ENCODE measurements at regions not wholly inside any gene's neighbourhood (a gene's known extent, or its start where the extent isn't known, plus 50 kb on each side); places are given as distances from the start of the nearest gene placed in this dataset.

- no peak for DNase-seq (ENCODE audit: low read depth)
These were observed 96.4 kb upstream of the FMN2 start for GRCh38 chr1:239995281-239995680.

DNA sequence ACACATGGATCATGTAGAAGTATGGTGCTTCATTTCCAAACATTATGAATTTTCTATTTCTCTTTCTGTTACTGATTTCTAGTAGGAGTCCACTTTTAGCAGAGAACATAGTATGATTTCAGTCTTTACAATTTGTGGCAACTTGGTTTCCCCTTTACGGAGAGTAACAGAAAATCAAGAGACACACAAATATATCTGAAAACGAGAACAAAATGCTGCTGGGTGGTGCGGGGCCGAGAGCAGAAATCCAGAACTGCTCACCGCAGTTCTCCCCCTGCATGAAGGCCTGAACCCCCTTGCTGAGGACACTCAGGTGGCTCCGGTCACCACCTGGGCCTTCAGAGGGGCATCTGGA lies 94.5 kb upstream of the FMN2 start:
- no peak for DNase-seq (ENCODE audit: low read depth)

DNA sequence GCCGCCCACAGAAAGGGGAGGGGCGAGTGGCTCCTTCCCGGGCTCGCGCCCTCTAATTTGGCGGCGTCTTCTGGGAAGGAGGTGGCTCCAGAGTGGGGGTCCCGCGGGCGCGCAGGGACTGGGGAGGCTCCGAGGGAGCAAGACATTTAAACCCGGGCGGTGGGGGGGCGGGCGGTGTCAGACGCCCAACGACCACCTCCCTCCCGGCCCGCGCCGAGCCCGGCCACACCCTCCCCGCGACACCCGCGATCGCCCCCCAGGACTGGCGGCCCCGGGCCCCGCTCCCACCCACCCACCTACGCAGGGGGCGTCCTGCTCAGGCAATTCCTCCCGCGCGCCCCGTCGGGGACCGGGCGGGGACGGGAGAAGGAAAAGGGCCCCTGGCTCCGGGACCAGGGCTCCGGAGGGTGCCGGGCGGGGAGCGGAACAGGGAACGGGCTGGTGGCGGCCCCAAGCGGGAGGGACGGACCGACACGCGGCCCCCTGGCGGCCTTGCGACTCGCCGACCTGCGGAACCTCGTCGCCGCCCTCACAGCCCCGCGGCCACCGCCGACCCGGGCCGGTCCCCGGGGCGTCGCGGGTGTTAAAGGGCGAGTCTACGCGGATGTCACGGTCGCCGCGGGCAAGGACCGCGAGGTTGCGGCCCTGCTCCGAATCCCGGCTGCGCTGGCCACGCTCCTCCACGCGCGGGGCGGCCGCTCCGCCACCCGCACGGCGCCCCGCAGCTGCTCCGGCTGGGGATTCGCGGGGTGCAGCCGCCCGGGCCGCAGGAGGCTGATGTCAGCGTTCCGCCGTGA lies 94.0 kb upstream of the FMN2 start:
- DNase-seq (ENCODE audit: low read depth): no peak

GRCh38 chr1:239998312-239998649 lies 93.4 kb upstream of the FMN2 start:
- DNase-seq (ENCODE audit: low read depth): no peak

DNA sequence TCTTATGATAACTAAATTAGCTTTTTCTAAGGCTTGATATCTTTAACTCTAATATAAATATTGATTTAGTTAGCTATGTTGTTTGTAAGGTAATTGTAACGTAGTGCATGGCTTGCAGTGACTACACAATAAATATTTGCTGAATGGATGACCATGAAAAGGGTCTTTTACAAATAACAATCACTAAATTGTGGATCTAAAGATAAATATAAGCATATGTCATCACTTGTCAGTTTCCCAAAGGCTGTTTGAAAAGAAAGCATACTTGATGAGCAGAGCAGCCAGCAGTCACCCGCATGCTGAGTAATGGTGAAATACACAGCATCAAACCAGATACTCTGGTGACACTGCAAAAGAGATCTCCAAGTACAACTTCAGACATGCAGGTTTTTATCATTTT lies 92.5 kb upstream of the FMN2 start:
- DNase-seq (ENCODE audit: low read depth): no peak

GRCh38 chr1:240000634-240001033 lies 91.0 kb upstream of the FMN2 start:
- DNase-seq (ENCODE audit: low read depth): no peak

- no peak for DNase-seq (ENCODE audit: low read depth)
These were observed 90.4 kb upstream of the FMN2 start for GRCh38 chr1:240001177-240001740.

DNA sequence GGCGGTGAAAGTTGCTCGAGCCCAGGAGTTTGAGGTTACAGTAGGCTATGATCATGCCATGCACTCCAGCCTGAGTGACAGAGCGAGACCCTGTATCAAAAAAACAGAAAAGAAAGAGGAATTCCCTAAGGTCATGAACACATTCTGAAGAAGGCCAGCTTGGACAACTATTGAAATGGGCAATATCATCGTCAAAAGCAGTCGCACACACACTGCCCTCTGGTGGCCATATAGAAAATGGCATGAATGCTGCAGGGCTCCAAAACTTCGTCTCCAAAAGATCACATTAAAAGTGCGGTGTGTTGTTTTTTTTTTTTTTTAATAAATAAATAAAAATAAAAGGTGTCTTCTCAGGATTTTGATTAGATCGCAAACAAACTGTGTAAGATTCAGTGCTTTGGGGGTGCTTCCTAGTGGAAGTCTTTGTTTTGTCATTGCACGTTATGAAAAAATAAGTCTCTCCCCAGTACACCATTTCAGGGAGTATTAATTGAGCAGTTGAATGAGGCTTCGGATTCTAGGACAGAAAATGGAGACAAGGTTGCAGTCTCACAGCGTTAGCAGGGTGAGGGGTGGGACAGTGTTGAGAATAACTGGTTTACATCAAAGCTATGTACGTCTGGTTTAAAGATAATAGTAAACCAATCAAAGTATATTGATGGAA lies 87.5 kb upstream of the FMN2 start:
- DNase-seq (ENCODE audit: low read depth): no peak

GRCh38 chr1:240005997-240006650 lies 85.6 kb upstream of the FMN2 start:
- no peak for DNase-seq (ENCODE audit: low read depth)

GRCh38 chr1:240008298-240008697 lies 83.4 kb upstream of the FMN2 start:
- DNase-seq (ENCODE audit: low read depth): no peak

DNA sequence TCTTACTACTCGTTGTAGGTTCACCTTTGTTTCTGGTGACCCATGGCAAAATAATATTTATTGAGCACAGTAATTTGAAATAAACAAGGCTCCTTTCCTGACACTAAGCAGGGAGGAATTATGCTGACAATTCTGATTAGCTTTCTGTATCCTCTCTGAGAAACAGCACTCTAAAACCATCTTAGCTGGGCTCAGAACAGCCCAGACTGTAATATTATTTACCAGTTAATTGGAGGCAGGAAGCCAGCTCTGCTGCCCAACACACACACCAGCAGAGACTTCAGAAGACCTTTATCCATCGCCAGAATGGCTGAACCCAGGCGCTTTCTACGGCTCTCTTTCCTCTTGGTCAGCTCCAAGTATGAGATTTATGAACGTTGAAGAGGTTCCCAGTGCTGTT lies 77.6 kb upstream of the FMN2 start:
- DNase-seq (ENCODE audit: low read depth): no peak

DNA sequence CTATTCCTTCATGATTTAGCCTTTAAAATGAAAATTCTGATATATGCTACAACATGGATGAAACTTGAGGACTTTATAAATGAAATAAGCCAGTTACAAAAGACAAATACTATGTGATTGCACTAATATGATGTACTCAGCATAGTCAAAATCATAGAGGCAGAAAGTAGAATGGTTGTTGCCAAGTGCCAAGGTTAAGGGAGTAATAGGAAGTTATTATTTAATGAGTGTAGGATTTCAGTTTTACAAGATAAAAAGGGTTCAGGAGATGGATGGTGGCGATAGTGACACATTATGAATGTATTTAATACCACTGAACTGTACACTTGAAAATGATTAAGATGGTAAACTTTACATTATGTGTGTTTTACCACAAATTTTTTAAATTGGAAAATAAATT lies 73.1 kb upstream of the FMN2 start:
- no peak for DNase-seq (ENCODE audit: low read depth)

- no peak for DNase-seq (ENCODE audit: low read depth)
These were observed 72.2 kb upstream of the FMN2 start for GRCh38 chr1:240019524-240019923.

- no peak for DNase-seq (ENCODE audit: low read depth)
These were observed 70.8 kb upstream of the FMN2 start for GRCh38 chr1:240020871-240021270.

GRCh38 chr1:240021709-240022108 lies 70.0 kb upstream of the FMN2 start:
- no peak for DNase-seq (ENCODE audit: low read depth)

- no peak for DNase-seq (ENCODE audit: low read depth)
These were observed 64.6 kb upstream of the FMN2 start for GRCh38 chr1:240027059-240027462.

GRCh38 chr1:240029418-240029817 lies 62.3 kb upstream of the FMN2 start:
- DNase-seq (ENCODE audit: low read depth): no peak

GRCh38 chr1:240030236-240030635 lies 61.4 kb upstream of the FMN2 start:
- DNase-seq (ENCODE audit: low read depth): no peak

GRCh38 chr1:240031009-240031408 lies 60.7 kb upstream of the FMN2 start:
- no peak for DNase-seq (ENCODE audit: low read depth)

- no peak for DNase-seq (ENCODE audit: low read depth)
These were observed 60.3 kb upstream of the FMN2 start for GRCh38 chr1:240031414-240031813.

- DNase-seq (ENCODE audit: low read depth): no peak
These were observed 58.3 kb upstream of the FMN2 start for GRCh38 chr1:240033406-240033805.

GRCh38 chr1:240036526-240036925 lies 55.2 kb upstream of the FMN2 start:
- no peak for DNase-seq (ENCODE audit: low read depth)
